Activated naive CD4-positive, alpha-beta T cell treated with anti-CD3 and anti-CD28 coated beads for 36 hours (primary cell): ENCODE measurements at regions not wholly inside any gene's neighbourhood (a gene's known extent, or its start where the extent isn't known, plus 50 kb on each side); places are given as distances from the start of the nearest gene placed in this dataset.

Experiments used
- CTCF ChIA-PET: fragments of 350-600 bp; sonication (Branson Sonifier 250); formaldehyde crosslinking; loops from one replicate; lab custom pipeline; 2021; ENCODE audit warnings: antibody characterized with exemption; lab: Charles Lee
- DNase-seq: peaks from one replicate; pipeline ENCODE4 v3.0.0-alpha.2; 2020
- H3K27ac Mint-ChIP-seq: one replicate; pipeline ENCODE4 v1.8.0; 2021; ENCODE audit warnings: mild to moderate bottlenecking, mixed read lengths
- H3K27me3 Mint-ChIP-seq: one replicate; pipeline ENCODE4 v1.8.0; 2021; ENCODE audit warnings: low read depth, mixed read lengths
- H3K36me3 Mint-ChIP-seq: one replicate; pipeline ENCODE4 v1.8.0; 2021; ENCODE audit warnings: low read depth, mixed read lengths
- H3K4me1 Mint-ChIP-seq: one replicate; pipeline ENCODE4 v1.8.0; 2021; ENCODE audit warnings: low read depth, mixed read lengths
- H3K4me3 Mint-ChIP-seq: one replicate; pipeline ENCODE4 v1.8.0; 2021; ENCODE audit warnings: mild to moderate bottlenecking, moderate library complexity, mixed read lengths
- H3K9me3 Mint-ChIP-seq: one replicate; pipeline ENCODE4 v1.8.0; 2021; ENCODE audit warnings: mixed read lengths
- intact Hi-C: fragments of 100-400 bp; cut with micrococcal nuclease; formaldehyde crosslinking; loops from one replicate; pipeline ENCODE4 v1.15.1; 2023

GRCh38 chr4:114093221-114093715 is 113.8 kb upstream of the ARSJ start:
- Mint-ChIP-seq H3K4me3 (no peak overlapping the region), H3K9me3 (peaks cover 2% of the 10 kb centered on the region), H3K4me1 (no peaks in the 10 kb centered on the region), H3K27ac (no peak overlapping the region), H3K36me3 (no peaks in the 10 kb centered on the region), H3K27me3 (peaks cover 2% of the 10 kb centered on the region)
- no peak for DNase-seq
- CTCF ChIA-PET = no interaction called here
- intact Hi-C loops = no loop called here

DNA sequence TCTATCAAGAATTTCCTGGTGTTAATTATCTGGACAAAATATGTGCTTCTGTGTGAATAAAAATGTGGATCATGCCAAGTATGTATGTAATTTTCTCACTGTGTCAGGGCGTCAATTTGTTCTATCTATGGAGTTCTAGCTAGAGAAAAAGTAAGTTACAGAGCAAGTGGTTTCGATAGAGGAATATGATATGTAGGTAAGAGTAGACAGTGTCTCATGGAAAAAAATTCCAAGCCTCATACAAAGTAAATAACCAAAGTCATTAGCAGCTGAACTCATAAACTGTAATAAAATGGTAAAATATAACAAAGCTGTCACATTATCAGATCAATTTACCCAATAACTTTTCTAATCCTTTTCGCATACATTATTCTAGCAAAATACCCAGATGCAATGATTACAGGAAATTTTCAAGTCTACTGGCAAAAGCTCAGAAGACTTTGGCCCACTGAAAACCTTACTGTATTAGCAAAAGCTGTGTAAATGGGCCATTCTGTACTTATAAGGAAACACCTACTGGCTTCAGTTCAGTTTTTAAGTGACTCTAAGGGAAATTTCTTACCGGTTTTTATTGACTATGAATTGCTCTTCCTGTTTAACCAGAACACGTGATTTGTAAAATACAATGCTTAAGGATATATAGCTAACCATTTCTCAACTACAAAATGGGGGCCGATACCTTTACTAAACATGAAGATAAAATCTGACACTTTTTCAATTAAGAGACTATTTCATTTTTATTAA is 121.0 kb upstream of the ARSJ start:
- CTCF ChIA-PET = interaction anchor here (1.4 kb wide), 1 partner anchor 140 kb away, joined by 3 read pairs; no protein-coding TSS in a partner anchor
- Mint-ChIP-seq H3K4me1 (no peaks in the 10 kb centered on the region), H3K27me3 (peaks cover 8% of the 10 kb centered on the region), H3K9me3 (no peaks in the 10 kb centered on the region), H3K27ac (no peak overlapping the region), H3K4me3 (no peak overlapping the region), H3K36me3 (no peaks in the 10 kb centered on the region)
- no peak for DNase-seq
- intact Hi-C loops = no loop called here

GRCh38 chr4:114103908-114104307 is 124.5 kb upstream of the ARSJ start:
- CTCF ChIA-PET = no interaction called here
- Mint-ChIP-seq H3K27me3 (peaks cover 5% of the 10 kb centered on the region), H3K4me3 (no peak overlapping the region), H3K27ac (no peak overlapping the region), H3K36me3 (no peaks in the 10 kb centered on the region), H3K9me3 (no peaks in the 10 kb centered on the region), H3K4me1 (no peaks in the 10 kb centered on the region)
- intact Hi-C loops = no loop called here
- DNase-seq = no peak

DNA sequence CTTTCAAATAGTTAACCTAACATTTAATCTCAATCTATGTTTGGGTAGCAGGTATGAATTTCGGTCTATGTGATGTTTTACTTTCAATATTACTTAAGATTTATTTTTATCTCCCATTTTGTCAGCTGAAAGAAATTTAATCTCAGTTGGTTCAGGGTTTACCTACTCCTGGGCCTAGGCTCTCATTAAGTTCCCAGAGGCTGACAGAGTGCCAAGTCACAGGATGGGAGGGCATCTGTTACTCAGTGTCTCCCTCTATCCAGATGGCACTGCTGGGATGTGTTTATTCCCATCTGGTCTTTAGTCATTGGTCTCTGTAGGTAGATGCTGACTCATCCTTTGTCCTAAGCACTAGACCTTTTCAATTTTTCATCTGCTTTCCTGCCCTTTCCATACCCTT is 129.4 kb upstream of the ARSJ start:
- H3K27me3 Mint-ChIP-seq = no peaks in the 10 kb centered on the region

GRCh38 chr4:114109776-114110175 is 130.3 kb upstream of the ARSJ start:
- CTCF ChIA-PET = no interaction called here
- intact Hi-C loops = no loop called here
- no peaks in the 10 kb centered on the region for H3K4me1 Mint-ChIP-seq
- no peak overlapping the region for H3K27ac Mint-ChIP-seq
- H3K4me3 Mint-ChIP-seq = no peak overlapping the region
- no peaks in the 10 kb centered on the region for H3K27me3 Mint-ChIP-seq
- DNase-seq = no peak
- H3K9me3 Mint-ChIP-seq = no peaks in the 10 kb centered on the region
- H3K36me3 Mint-ChIP-seq = no peaks in the 10 kb centered on the region

More for the DNA sequence above, 129.4 kb upstream of the ARSJ start:
- intact Hi-C loops = no loop called here
- no peak for DNase-seq
- Mint-ChIP-seq H3K36me3 (no peaks in the 10 kb centered on the region), H3K4me1 (no peaks in the 10 kb centered on the region), H3K27ac (no peak overlapping the region), H3K4me3 (no peak overlapping the region), H3K9me3 (no peaks in the 10 kb centered on the region)
- CTCF ChIA-PET = no interaction called here

DNA sequence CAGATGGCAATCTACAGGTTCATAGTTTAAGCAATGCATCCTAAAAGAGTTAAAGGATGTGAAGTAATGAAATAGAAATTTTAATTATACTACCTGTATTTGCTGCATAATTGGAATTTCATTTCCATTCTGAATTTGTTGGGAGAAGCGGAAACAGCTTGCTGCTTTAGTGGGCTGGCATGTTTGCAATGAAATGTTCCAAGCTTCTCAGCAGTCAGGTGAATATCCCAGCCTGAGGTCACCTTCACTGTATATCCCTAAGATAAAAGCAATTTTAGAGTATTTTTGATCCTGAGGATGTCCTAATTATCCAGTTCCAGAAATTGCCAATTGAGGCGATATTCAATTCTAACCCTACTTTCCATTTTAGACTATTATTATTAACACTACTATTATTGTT is 136.1 kb upstream of the ARSJ start:
- Mint-ChIP-seq H3K4me3 (no peak overlapping the region), H3K27ac (no peak overlapping the region), H3K9me3 (no peaks in the 10 kb centered on the region), H3K4me1 (no peaks in the 10 kb centered on the region), H3K27me3 (no peaks in the 10 kb centered on the region), H3K36me3 (no peaks in the 10 kb centered on the region)
- no peak for DNase-seq
- CTCF ChIA-PET = no interaction called here
- intact Hi-C loops = no loop called here

GRCh38 chr4:114116861-114117260 is 137.4 kb upstream of the ARSJ start:
- intact Hi-C loops = no loop called here
- Mint-ChIP-seq H3K27ac (no peak overlapping the region), H3K36me3 (no peaks in the 10 kb centered on the region), H3K4me3 (no peak overlapping the region), H3K27me3 (no peaks in the 10 kb centered on the region), H3K9me3 (no peaks in the 10 kb centered on the region), H3K4me1 (no peaks in the 10 kb centered on the region)
- DNase-seq = no peak
- CTCF ChIA-PET = interaction anchor here (0.6 kb wide), 1 partner anchor 325 kb away, joined by 3 read pairs; no protein-coding TSS in a partner anchor

GRCh38 chr4:114121221-114121620 is 141.8 kb upstream of the ARSJ start:
- Mint-ChIP-seq H3K4me3 (no peak overlapping the region), H3K36me3 (no peaks in the 10 kb centered on the region), H3K4me1 (no peaks in the 10 kb centered on the region), H3K9me3 (peaks cover 6% of the 10 kb centered on the region), H3K27me3 (peaks cover 3% of the 10 kb centered on the region), H3K27ac (no peak overlapping the region)
- intact Hi-C loops = no loop called here
- no peak for DNase-seq
- CTCF ChIA-PET = no interaction called here

DNA sequence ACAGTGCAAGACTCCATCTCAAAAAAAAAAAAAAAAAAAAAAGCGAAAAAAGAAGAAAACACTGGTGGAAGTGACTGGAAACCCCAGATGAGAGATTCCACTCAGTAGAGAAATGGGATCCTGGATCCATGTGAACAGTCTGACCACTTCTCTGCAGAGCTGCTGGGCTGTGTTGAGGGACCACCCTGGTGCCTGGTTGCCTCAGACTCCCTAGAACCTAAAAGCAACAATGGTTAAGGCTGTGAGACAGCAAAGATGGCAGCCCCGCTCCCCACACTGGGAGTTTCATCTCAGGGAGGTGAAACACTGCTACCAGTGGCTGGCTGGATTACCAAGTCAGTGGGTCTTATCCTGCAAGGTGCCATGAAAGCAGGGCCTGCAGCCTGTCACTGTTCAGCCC is 152.8 kb upstream of the ARSJ start:
- no peak overlapping the region for H3K27ac Mint-ChIP-seq
- H3K9me3 Mint-ChIP-seq = no peaks in the 10 kb centered on the region
- no peaks in the 10 kb centered on the region for H3K36me3 Mint-ChIP-seq
- intact Hi-C loops = no loop called here
- no peaks in the 10 kb centered on the region for H3K27me3 Mint-ChIP-seq
- H3K4me1 Mint-ChIP-seq = no peaks in the 10 kb centered on the region
- CTCF ChIA-PET = interaction anchor here (1.6 kb wide), 1 partner anchor 10 kb away, joined by 3 read pairs; no protein-coding TSS in a partner anchor
- no peak overlapping the region for H3K4me3 Mint-ChIP-seq
- DNase-seq = no peak

GRCh38 chr4:114132830-114133229 is 153.4 kb upstream of the ARSJ start:
- CTCF ChIA-PET = interaction anchor here (1.6 kb wide), 1 partner anchor 9 kb away, joined by 3 read pairs; no protein-coding TSS in a partner anchor
- no peak for DNase-seq
- Mint-ChIP-seq H3K27ac (no peak overlapping the region), H3K9me3 (no peaks in the 10 kb centered on the region), H3K27me3 (no peaks in the 10 kb centered on the region), H3K36me3 (no peaks in the 10 kb centered on the region), H3K4me3 (no peak overlapping the region), H3K4me1 (no peaks in the 10 kb centered on the region)
- intact Hi-C loops = no loop called here

- CTCF ChIA-PET = interaction anchor here (0.6 to 0.7 kb wide), 2 partner anchors 70 to 699 kb away, joined by 3 read pairs; no protein-coding TSS in a partner anchor
- H3K9me3 Mint-ChIP-seq = no peaks in the 10 kb centered on the region
Observed at GRCh38 chr4:114136069-114136468, 156.6 kb upstream of the ARSJ start.

GRCh38 chr4:114137984-114138383 is 158.5 kb upstream of the ARSJ start:
- H3K36me3 Mint-ChIP-seq = no peaks in the 10 kb centered on the region
- no peak overlapping the region for H3K4me3 Mint-ChIP-seq
- DNase-seq = no peak
- intact Hi-C loops = no loop called here
- H3K4me1 Mint-ChIP-seq = no peaks in the 10 kb centered on the region
- H3K9me3 Mint-ChIP-seq = no peaks in the 10 kb centered on the region
- no peak overlapping the region for H3K27ac Mint-ChIP-seq
- CTCF ChIA-PET = no interaction called here
- H3K27me3 Mint-ChIP-seq = peaks cover 3% of the 10 kb centered on the region

More at GRCh38 chr4:114136069-114136468, 156.6 kb upstream of the ARSJ start:
- Mint-ChIP-seq H3K4me3 (no peak overlapping the region), H3K27me3 (no peaks in the 10 kb centered on the region), H3K36me3 (no peaks in the 10 kb centered on the region), H3K27ac (no peak overlapping the region), H3K4me1 (no peaks in the 10 kb centered on the region)
- DNase-seq = no peak
- intact Hi-C loops = no loop called here
